ENCODE measurements at regions not wholly inside any gene's neighbourhood (a gene's known extent, or its start where the extent isn't known, plus 50 kb on each side); places are given as distances from the start of the nearest gene placed in this dataset.

- ChIA-PET CTCF (no interaction called here), POLR2A (no interaction called here)
- TF ChIP-seq, protein P1, sequence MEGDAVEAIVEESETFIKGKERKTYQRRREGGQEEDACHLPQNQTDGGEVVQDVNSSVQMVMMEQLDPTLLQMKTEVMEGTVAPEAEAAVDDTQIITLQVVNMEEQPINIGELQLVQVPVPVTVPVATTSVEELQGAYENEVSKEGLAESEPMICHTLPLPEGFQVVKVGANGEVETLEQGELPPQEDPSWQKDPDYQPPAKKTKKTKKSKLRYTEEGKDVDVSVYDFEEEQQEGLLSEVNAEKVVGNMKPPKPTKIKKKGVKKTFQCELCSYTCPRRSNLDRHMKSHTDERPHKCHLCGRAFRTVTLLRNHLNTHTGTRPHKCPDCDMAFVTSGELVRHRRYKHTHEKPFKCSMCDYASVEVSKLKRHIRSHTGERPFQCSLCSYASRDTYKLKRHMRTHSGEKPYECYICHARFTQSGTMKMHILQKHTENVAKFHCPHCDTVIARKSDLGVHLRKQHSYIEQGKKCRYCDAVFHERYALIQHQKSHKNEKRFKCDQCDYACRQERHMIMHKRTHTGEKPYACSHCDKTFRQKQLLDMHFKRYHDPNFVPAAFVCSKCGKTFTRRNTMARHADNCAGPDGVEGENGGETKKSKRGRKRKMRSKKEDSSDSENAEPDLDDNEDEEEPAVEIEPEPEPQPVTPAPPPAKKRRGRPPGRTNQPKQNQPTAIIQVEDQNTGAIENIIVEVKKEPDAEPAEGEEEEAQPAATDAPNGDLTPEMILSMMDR (IDR thresholded peaks at IDR 0.05; ENCODE audit: control extremely low read depth, extremely low read depth, low read depth, missing control alignments) = no peak
- no peak for DNase-seq (ENCODE audit: extremely low spot score)
Measured at GRCh38 chr6:167551628-167552257, 226.9 kb downstream of the TTLL2 start.

DNA sequence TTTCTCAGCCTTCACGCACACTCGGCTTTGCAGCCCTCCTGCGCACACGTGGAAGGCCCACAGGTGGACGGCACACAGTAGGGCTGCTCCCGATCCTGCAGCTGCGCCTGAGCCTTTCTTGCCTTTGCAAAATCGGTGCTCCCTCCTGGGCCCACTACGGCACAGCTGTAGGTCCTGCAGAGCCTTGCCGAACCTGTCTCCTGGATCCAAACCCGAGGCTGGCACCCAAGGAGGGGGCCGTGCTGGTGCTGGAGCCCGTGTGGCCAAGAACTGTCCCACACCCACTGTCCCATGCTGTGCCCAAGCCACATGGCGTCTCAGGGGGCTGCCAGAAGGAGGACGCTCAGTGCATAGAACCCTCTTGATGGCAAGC, 227.4 kb downstream of the TTLL2 start:
- POLR2A ChIA-PET = no interaction called here

GRCh38 chr6:167552961-167553735, 228.3 kb downstream of the TTLL2 start:
- ChIA-PET POLR2A (no interaction called here), CTCF (interaction anchor here (1.0 kb wide), 1 partner anchor 8 kb away, joined by 3 read pairs; no protein-coding TSS in a partner anchor)
- TF ChIP-seq, protein P1 (IDR thresholded peaks at IDR 0.05; ENCODE audit: control extremely low read depth, extremely low read depth, low read depth, missing control alignments) = no peak
- no peak for DNase-seq (ENCODE audit: extremely low spot score)

More for the DNA sequence above, 227.4 kb downstream of the TTLL2 start:
- CTCF ChIA-PET = no interaction called here
- TF ChIP-seq, protein P1 (IDR thresholded peaks at IDR 0.05; ENCODE audit: control extremely low read depth, extremely low read depth, low read depth, missing control alignments) = no peak
- DNase-seq (ENCODE audit: extremely low spot score) = no peak

DNA sequence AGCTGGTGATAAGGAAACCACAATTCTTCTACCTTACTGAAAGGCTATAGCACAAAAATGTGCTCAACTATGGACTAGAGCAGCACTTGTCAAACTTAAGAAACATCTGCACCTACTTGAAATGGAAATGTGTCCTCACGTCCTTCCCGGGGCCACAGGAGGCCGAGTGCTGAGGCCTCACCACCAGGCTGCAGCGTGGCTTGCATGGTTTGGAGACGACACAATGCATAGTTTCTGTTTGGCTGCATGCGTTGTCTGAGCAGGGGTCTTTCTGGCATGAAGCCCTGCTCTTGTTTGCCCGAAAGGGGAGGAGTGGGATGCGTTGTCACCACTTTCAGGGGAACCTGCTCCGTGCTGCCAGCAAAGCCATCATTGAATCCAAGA, 228.8 kb downstream of the TTLL2 start:
- DNase-seq (ENCODE audit: extremely low spot score) = no peak
- TF ChIP-seq, protein P1 (IDR thresholded peaks at IDR 0.05; ENCODE audit: control extremely low read depth, extremely low read depth, low read depth, missing control alignments) = no peak
- ChIA-PET POLR2A (no interaction called here), CTCF (interaction anchor here (1.0 kb wide), 1 partner anchor 9 kb away, joined by 3 read pairs; no protein-coding TSS in a partner anchor)

GRCh38 chr6:167554854-167555253, 230.0 kb downstream of the TTLL2 start:
- TF ChIP-seq, protein P1 (IDR thresholded peaks at IDR 0.05; ENCODE audit: control extremely low read depth, extremely low read depth, low read depth, missing control alignments) = no peak
- DNase-seq (ENCODE audit: extremely low spot score) = no peak
- ChIA-PET POLR2A (no interaction called here), CTCF (no interaction called here)

DNA sequence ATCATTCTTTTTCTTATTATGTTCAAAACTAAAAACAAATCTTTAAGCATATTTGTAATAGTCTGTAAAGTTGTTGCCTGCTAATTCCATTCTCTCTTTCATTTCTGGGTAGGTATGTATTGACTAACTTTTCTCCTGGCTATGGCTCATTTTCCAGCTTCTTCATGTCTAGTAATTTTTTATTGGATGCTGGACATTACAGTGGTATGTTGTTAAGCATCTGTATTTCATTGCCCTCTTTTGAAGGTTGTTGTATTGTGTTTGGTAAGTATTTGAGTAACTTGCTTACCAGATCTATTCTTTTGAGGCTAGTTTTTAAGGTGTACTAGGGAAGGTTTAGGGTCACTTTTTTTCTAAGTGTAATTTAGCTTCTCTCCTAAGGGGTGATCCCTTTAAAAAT, 230.9 kb downstream of the TTLL2 start:
- CTCF ChIA-PET = no interaction called here
- TF ChIP-seq, protein P1 (IDR thresholded peaks at IDR 0.05; ENCODE audit: control extremely low read depth, extremely low read depth, low read depth, missing control alignments) = no peak
- POLR2A ChIA-PET = no interaction called here
- no peak for DNase-seq (ENCODE audit: extremely low spot score)

Measured in GM10248 (cell line).